HepG2 (cell line): ENCODE measurements at regions not wholly inside any gene's neighbourhood (a gene's known extent, or its start where the extent isn't known, plus 50 kb on each side); places are given as distances from the start of the nearest gene placed in this dataset.

Source experiments
- AHR ChIP-seq: IDR thresholded peaks from 2 replicates; pipeline ENCODE4 v1.6.1; 2018; ENCODE audit warnings: missing genetic modification reagents, missing compliant biosample characterization
- DDIT3 ChIP-seq: sonication (generic); formaldehyde crosslinking; IDR thresholded peaks from 2 replicates; pipeline ENCODE4 v1.4.0; 2020; ENCODE audit warnings: mild to moderate bottlenecking, missing genetic modification reagents
- FOSL1 ChIP-seq: sonication (generic); formaldehyde crosslinking; IDR thresholded peaks from 2 replicates; pipeline ENCODE4 v1.9.0; 2021; ENCODE audit warnings: missing genetic modification reagents, borderline replicate concordance
- FOXM1 ChIP-seq: sonication (generic); formaldehyde crosslinking; IDR thresholded peaks from 2 replicates; pipeline ENCODE4 v1.5.0; 2020; ENCODE audit warnings: missing genetic modification reagents
- GATAD2A ChIP-seq: IDR thresholded peaks from 2 replicates; pipeline ENCODE4 v1.6.1; 2016
- GMEB2 ChIP-seq: IDR thresholded peaks from 2 replicates; pipeline ENCODE4 v1.6.1; 2016; ENCODE audit warnings: missing biosample characterization, missing genetic modification reagents, low read depth
- HNRNPLL ChIP-seq: fragments of 200-400 bp; formaldehyde crosslinking; IDR thresholded peaks from 2 replicates; pipeline ENCODE4 v1.6.1; 2017; ENCODE audit warnings: mild to moderate bottlenecking, low read depth, low read length; ENCODE audit not compliant: poor library complexity, severe bottlenecking
- HOXA9 ChIP-seq: sonication (generic); formaldehyde crosslinking; IDR thresholded peaks from 2 replicates; pipeline ENCODE4 v1.8.1; 2022; ENCODE audit warnings: missing genetic modification reagents, mild to moderate bottlenecking, moderate library complexity, borderline replicate concordance
- IKZF5 ChIP-seq: IDR thresholded peaks from 2 replicates; pipeline ENCODE4 v1.6.1; 2018; ENCODE audit warnings: missing genetic modification reagents, mild to moderate bottlenecking, missing compliant biosample characterization
- IRF2 ChIP-seq: IDR thresholded peaks from 2 replicates; pipeline ENCODE4 v1.6.1; 2018; ENCODE audit warnings: missing genetic modification reagents, missing compliant biosample characterization
- JUNB ChIP-seq: sonication (generic); formaldehyde crosslinking; IDR thresholded peaks from 2 replicates; pipeline ENCODE4 v1.8.0; 2022; ENCODE audit warnings: missing genetic modification reagents, mild to moderate bottlenecking, borderline replicate concordance
- JUND ChIP-seq: sonication (generic); formaldehyde crosslinking; IDR thresholded peaks from 2 replicates; pipeline ENCODE4 v1.8.0; 2022; ENCODE audit warnings: mild to moderate bottlenecking, missing genetic modification reagents
- KLF16 ChIP-seq, 2 experiments: sonication (generic) in 1 of 2; formaldehyde crosslinking in 1 of 2; IDR thresholded peaks; 2 replicates each; pipeline versions ENCODE4 v1.6.1 to v1.8.0; 2016 to 2023; ENCODE audit warnings: missing genetic modification reagents in 2 of 2, missing compliant biosample characterization in 1 of 2
- KMT2B ChIP-seq: IDR thresholded peaks from 2 replicates; pipeline ENCODE4 v1.6.1; 2016; ENCODE audit warnings: missing genetic modification reagents, missing compliant biosample characterization
- PCBP1 ChIP-seq: fragments of 200-400 bp; formaldehyde crosslinking; IDR thresholded peaks from 2 replicates; pipeline ENCODE4 v1.6.1; 2017; ENCODE audit warnings: mild to moderate bottlenecking, low read depth, low read length, borderline replicate concordance
- PLRG1 ChIP-seq: fragments of 450-650 bp; conservative IDR thresholded peaks from 2 replicates; pipeline ENCODE4 v1.6.1; 2016
- SATB2 ChIP-seq: sonication (generic); formaldehyde crosslinking; IDR thresholded peaks from 2 replicates; pipeline ENCODE4 v1.5.0; 2020; ENCODE audit warnings: missing genetic modification reagents
- SMC3 ChIP-seq: IDR thresholded peaks from 2 replicates; pipeline ENCODE4 v1.6.1; 2011; ENCODE audit warnings: low read length, improper control_type of control experiment
- SP4 ChIP-seq: sonication (generic); formaldehyde crosslinking; IDR thresholded peaks from 2 replicates; pipeline ENCODE4 v1.8.1; 2023; ENCODE audit warnings: mild to moderate bottlenecking, missing genetic modification reagents
- TCF7 ChIP-seq: sonication (generic); IDR thresholded peaks from 2 replicates; pipeline ENCODE4 v1.6.1; 2016; ENCODE audit warnings: antibody characterized with exemption, low read depth
- THAP7 ChIP-seq: sonication (generic); formaldehyde crosslinking; IDR thresholded peaks from 2 replicates; pipeline ENCODE4 v1.8.1; 2023; ENCODE audit warnings: mild to moderate bottlenecking, missing genetic modification reagents
- ZKSCAN8 ChIP-seq: IDR thresholded peaks from 2 replicates; pipeline ENCODE4 v1.6.1; 2016; ENCODE audit warnings: borderline replicate concordance, missing genetic modification reagents, missing compliant biosample characterization
- ZNF101 ChIP-seq: sonication (generic); formaldehyde crosslinking; IDR thresholded peaks from 2 replicates; pipeline ENCODE4 v1.4.0; 2020; ENCODE audit warnings: mild to moderate bottlenecking, low read depth, missing genetic modification reagents, borderline replicate concordance
- ZNF256 ChIP-seq: sonication (generic); formaldehyde crosslinking; conservative IDR thresholded peaks from 2 replicates; pipeline ENCODE4 v1.4.0; 2020; ENCODE audit warnings: missing genetic modification reagents
- ZNF260 ChIP-seq: sonication (generic); formaldehyde crosslinking; IDR thresholded peaks from 2 replicates; pipeline ENCODE4 v1.4.0; 2020; ENCODE audit warnings: missing genetic modification reagents, low read depth, mild to moderate bottlenecking, borderline replicate concordance
- ZNF747 ChIP-seq: sonication (generic); formaldehyde crosslinking; IDR thresholded peaks from 2 replicates; pipeline ENCODE4 v1.8.1; 2023; ENCODE audit warnings: missing genetic modification reagents, mild to moderate bottlenecking, borderline replicate concordance
- TF ChIP-seq, protein P1 (sequence below): sonication (generic); formaldehyde crosslinking; IDR thresholded peaks from 2 replicates; pipeline ENCODE4; 2020; ENCODE audit warnings: missing genetic modification reagents, mild to moderate bottlenecking, borderline replicate concordance

GRCh38 chr2:126981476-126981875, 82.8 kb downstream of the TEX51 start (continued):
- TF ChIP-seq PLRG1 (no peak), JUND (CRISPR knock-in tag) (peak; percentile 76; the same call in 1 of the 2 replicates), DDIT3 (no peak), GATAD2A (CRISPR knock-in tag) (peak; percentile 75), GMEB2 (CRISPR knock-in tag) (no peak), HOXA9 (CRISPR knock-in tag) (no peak), IKZF5 (CRISPR knock-in tag) (no peak), ZKSCAN8 (CRISPR knock-in tag) (no peak), FOXM1 (no peak), SP4 (CRISPR knock-in tag) (no peak), SMC3 (no peak), IRF2 (CRISPR knock-in tag) (0 out of 2 replicates have a peak, but pooled peaks have one; percentile 32), ZNF101 (CRISPR knock-in tag) (no peak), PCBP1 (no peak), FOSL1 (CRISPR knock-in tag) (no peak), SATB2 (CRISPR knock-in tag) (no peak), ZNF256 (no peak), AHR (CRISPR knock-in tag) (no peak), TCF7 (peak; percentile 18; the same call in 1 of the 2 replicates), THAP7 (CRISPR knock-in tag) (0 out of 2 replicates have a peak, but pooled peaks have one; percentile 55), ZNF747 (CRISPR knock-in tag) (no peak), HNRNPLL (no peak), KLF16 (CRISPR knock-in tag; IDR thresholded peaks at IDR 0.05) (no peak), ZNF260 (CRISPR knock-in tag) (no peak), KMT2B (no peak), JUNB (no peak)
- TF ChIP-seq, protein P1, sequence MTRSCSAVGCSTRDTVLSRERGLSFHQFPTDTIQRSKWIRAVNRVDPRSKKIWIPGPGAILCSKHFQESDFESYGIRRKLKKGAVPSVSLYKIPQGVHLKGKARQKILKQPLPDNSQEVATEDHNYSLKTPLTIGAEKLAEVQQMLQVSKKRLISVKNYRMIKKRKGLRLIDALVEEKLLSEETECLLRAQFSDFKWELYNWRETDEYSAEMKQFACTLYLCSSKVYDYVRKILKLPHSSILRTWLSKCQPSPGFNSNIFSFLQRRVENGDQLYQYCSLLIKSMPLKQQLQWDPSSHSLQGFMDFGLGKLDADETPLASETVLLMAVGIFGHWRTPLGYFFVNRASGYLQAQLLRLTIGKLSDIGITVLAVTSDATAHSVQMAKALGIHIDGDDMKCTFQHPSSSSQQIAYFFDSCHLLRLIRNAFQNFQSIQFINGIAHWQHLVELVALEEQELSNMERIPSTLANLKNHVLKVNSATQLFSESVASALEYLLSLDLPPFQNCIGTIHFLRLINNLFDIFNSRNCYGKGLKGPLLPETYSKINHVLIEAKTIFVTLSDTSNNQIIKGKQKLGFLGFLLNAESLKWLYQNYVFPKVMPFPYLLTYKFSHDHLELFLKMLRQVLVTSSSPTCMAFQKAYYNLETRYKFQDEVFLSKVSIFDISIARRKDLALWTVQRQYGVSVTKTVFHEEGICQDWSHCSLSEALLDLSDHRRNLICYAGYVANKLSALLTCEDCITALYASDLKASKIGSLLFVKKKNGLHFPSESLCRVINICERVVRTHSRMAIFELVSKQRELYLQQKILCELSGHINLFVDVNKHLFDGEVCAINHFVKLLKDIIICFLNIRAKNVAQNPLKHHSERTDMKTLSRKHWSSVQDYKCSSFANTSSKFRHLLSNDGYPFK (CRISPR knock-in tag) = no peak
